Mesothelial cell of epicardium (in vitro differentiated cells): ENCODE measurements at regions not wholly inside any gene's neighbourhood (a gene's known extent, or its start where the extent isn't known, plus 50 kb on each side); places are given as distances from the start of the nearest gene placed in this dataset.

Source experiments
- DNase-seq, 2 experiments: peaks; one replicate each; pipeline ENCODE4 v3.0.0; 2021; ENCODE audit warnings: low spot score in 2 of 2; ENCODE audit not compliant: unreplicated experiment in 2 of 2
- H3K27ac Mint-ChIP-seq: 2 replicates; pipeline ENCODE4 v1.8.0; 2021; ENCODE audit warnings: mixed read lengths
- H3K27me3 Mint-ChIP-seq: 2 replicates; pipeline ENCODE4 v1.8.0; 2021; ENCODE audit warnings: low read depth, mixed read lengths
- H3K36me3 Mint-ChIP-seq: 2 replicates; pipeline ENCODE4 v1.8.0; 2021; ENCODE audit warnings: mixed read lengths
- H3K4me1 Mint-ChIP-seq: 2 replicates; pipeline ENCODE4 v1.8.0; 2021; ENCODE audit warnings: mixed read lengths
- H3K4me3 Mint-ChIP-seq: 2 replicates; pipeline ENCODE4 v1.8.0; 2021; ENCODE audit warnings: mild to moderate bottlenecking, moderate library complexity, mixed read lengths
- H3K9me3 Mint-ChIP-seq: 2 replicates; pipeline ENCODE4 v1.8.0; 2021; ENCODE audit warnings: mixed read lengths
- TF ChIP-seq, protein P1 (sequence below): fragments of 200-600 bp; sonication (generic); IDR thresholded peaks from one replicate; pipeline ENCODE4 v1.5.0; 2021; ENCODE audit warnings: antibody characterized with exemption; ENCODE audit not compliant: unreplicated experiment

DNA sequence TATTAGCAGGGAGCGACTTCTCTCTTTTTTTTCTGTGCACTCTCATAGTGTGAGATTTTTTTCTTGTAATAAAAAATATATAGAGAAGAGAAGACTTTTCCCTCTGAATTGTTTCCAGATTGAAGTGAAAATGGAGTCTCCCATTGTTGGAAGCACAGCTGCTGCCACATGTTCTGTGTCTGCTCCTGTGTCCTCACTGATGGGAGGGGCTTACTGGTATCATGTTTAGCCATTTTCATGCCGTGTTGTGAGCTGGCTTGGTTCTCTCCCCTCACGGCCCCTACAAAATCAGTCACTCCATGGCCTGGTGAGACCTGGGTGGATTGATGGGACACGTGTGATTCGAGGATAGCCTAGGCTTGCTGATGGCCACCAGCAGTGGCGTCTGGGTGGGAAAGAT lies 379.7 kb upstream of the DDHD1 start:
- H3K9me3 Mint-ChIP-seq: no peaks in the 10 kb centered on the region
- H3K27me3 Mint-ChIP-seq: no peaks in the 10 kb centered on the region
- H3K4me3 Mint-ChIP-seq: no peak overlapping the region
- DNase-seq: no peak
- TF ChIP-seq, protein P1, sequence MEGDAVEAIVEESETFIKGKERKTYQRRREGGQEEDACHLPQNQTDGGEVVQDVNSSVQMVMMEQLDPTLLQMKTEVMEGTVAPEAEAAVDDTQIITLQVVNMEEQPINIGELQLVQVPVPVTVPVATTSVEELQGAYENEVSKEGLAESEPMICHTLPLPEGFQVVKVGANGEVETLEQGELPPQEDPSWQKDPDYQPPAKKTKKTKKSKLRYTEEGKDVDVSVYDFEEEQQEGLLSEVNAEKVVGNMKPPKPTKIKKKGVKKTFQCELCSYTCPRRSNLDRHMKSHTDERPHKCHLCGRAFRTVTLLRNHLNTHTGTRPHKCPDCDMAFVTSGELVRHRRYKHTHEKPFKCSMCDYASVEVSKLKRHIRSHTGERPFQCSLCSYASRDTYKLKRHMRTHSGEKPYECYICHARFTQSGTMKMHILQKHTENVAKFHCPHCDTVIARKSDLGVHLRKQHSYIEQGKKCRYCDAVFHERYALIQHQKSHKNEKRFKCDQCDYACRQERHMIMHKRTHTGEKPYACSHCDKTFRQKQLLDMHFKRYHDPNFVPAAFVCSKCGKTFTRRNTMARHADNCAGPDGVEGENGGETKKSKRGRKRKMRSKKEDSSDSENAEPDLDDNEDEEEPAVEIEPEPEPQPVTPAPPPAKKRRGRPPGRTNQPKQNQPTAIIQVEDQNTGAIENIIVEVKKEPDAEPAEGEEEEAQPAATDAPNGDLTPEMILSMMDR: no peak
- peaks cover 22% of the 10 kb centered on the region for H3K4me1 Mint-ChIP-seq
- H3K27ac Mint-ChIP-seq: no peak overlapping the region
- H3K36me3 Mint-ChIP-seq: no peaks in the 10 kb centered on the region

DNA sequence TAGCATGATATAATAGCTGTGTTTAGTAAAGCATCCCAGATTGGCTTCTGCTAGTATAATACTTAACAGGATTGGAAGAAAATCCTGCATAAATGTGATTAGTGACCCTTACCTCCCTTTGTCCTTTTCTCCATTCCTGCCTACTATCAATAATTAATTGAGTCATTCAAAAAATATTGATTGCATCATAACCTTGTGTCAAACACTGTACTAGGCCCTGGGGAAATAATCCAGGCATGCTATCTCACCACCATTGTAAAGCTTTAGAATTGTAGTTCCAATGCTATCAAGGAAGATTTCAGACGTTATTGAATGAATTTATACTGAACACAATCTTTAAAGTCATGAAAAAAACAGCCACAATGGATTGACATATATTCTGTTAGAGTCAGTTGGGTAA lies 378.6 kb upstream of the DDHD1 start:
- Mint-ChIP-seq H3K27ac (no peak overlapping the region), H3K9me3 (no peaks in the 10 kb centered on the region), H3K4me1 (peaks cover 18% of the 10 kb centered on the region), H3K36me3 (no peaks in the 10 kb centered on the region), H3K27me3 (no peaks in the 10 kb centered on the region), H3K4me3 (no peak overlapping the region)
- TF ChIP-seq, protein P1: no peak
- DNase-seq: no peak

DNA sequence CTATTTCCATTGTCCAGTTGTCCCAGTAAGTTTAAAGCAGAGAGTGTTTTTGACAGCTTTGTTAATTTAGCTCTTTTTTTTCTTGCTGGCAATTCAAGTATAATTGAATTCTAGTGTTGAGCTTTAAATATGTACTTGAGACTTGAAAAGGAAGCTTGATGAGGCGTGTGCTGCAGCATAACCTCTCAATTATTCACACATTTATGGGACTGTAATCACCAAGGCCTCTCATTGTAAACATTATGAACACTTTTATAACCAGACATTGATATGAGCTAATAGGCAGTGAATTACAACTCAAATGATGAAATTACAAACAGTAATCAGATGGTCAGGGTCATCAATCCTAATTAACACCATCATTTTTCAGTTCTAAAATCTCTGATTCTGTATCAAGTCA lies 378.0 kb upstream of the DDHD1 start:
- TF ChIP-seq, protein P1: no peak
- no peak for DNase-seq
- Mint-ChIP-seq H3K27me3 (no peaks in the 10 kb centered on the region), H3K9me3 (no peaks in the 10 kb centered on the region), H3K4me1 (peaks cover 18% of the 10 kb centered on the region), H3K27ac (no peak overlapping the region), H3K4me3 (no peak overlapping the region), H3K36me3 (no peaks in the 10 kb centered on the region)

DNA sequence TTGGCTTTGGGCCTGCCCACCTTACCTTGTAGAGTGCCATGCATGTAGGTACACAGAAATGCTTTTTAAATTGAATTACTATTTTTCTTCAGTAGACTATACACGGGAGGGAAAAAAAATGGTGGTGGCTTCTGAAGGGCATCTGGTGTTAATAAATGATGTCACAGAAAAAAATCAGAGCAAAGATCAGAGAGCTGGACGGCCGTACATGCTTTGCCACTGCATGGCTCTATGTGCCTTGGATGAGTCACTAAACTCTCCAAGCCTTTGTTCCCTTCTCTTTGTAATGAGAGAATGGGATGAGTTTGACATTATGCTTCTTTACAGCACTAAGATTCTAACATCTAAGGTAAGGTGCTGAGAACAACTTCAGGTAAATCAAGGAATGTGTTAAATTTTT lies 376.4 kb upstream of the DDHD1 start:
- Mint-ChIP-seq H3K27me3 (no peaks in the 10 kb centered on the region), H3K36me3 (no peaks in the 10 kb centered on the region), H3K4me3 (no peak overlapping the region), H3K27ac (no peak overlapping the region), H3K4me1 (peaks cover 22% of the 10 kb centered on the region), H3K9me3 (no peaks in the 10 kb centered on the region)
- TF ChIP-seq, protein P1: no peak
- no peak for DNase-seq

DNA sequence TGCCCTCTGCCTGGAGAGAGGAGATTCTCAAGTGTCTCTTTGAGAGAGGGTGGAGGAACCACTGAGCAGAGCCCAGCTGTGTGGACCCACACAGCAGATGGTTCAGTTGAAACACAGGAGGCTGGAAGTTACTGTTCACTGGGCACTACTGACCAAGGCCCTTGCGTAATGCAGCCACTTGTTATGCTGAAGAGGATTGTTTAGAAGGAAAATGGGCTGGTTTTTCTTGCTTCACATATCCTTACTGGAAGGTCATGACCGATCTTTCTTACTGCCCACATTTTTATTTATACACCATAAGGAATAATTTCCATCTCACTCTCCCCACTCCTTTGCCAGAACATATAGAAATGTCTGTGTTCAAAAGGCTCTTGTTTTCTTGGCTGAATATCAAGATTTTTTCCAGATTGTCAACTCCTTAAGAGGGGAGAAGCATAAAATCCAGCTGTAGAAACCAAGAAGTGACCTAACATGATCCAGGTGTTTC lies 375.1 kb upstream of the DDHD1 start:
- H3K27ac Mint-ChIP-seq: peak overlapping the region; percentile 60
- no peak overlapping the region for H3K4me3 Mint-ChIP-seq
- DNase-seq: no peak
- H3K27me3 Mint-ChIP-seq: no peaks in the 10 kb centered on the region
- no peaks in the 10 kb centered on the region for H3K9me3 Mint-ChIP-seq
- peaks cover 27% of the 10 kb centered on the region for H3K4me1 Mint-ChIP-seq
- TF ChIP-seq, protein P1: no peak
- H3K36me3 Mint-ChIP-seq: no peaks in the 10 kb centered on the region

DNA sequence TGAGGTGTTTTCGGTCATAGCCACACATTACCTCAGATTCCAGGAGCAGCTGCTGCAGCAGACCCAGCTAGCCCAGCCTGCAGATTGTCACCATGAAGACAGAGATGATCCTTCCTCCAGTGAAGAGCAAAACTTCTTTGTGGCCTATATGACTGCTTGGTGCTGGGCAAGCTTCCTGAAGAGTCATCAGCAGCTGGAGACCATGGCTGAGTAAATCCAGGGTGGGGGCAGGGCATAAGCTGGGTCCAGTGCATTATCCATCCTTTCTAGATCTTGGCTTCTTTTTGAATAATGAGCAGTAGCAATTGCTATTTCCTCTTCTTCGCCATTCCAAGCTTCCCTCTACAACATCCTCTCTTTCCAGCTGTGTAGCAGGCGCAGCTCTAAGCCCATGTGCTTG lies 373.1 kb upstream of the DDHD1 start:
- no peak overlapping the region for H3K4me3 Mint-ChIP-seq
- no peak overlapping the region for H3K27ac Mint-ChIP-seq
- H3K9me3 Mint-ChIP-seq: peaks cover 5% of the 10 kb centered on the region
- no peaks in the 10 kb centered on the region for H3K36me3 Mint-ChIP-seq
- TF ChIP-seq, protein P1: no peak
- no peak for DNase-seq
- peaks cover 24% of the 10 kb centered on the region for H3K4me1 Mint-ChIP-seq
- no peaks in the 10 kb centered on the region for H3K27me3 Mint-ChIP-seq
